GM21381 (cell line): ENCODE measurements at regions not wholly inside any gene's neighbourhood (a gene's known extent, or its start where the extent isn't known, plus 50 kb on each side); places are given as distances from the start of the nearest gene placed in this dataset.

ENCODE experiments used
- ATAC-seq: cut with Tn5 transposase; IDR thresholded peaks from one replicate; pipeline ENCODE4 v1.9.1; 2021; ENCODE audit warnings: mild to moderate bottlenecking, moderate library complexity; ENCODE audit not compliant: unreplicated experiment

DNA sequence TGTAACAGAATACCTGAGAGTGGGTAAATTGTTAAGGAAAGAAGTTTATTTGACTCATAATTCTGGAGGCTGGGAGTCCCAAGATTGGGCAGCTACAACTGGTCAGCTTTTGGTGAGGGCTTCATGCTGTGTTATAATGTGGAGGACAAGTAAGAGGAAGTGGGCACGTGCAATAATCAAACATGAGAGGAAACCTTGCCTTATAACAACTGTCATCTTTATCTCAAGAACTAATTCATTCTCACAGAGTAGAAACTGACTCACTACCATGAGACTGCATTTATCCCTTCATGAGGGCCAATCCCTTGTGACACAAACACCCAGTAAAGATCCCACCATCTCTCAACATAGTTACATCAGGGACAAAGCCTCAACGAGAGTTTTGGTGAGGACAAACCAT, 318.1 kb upstream of the NT5C1B start:
- no peak for ATAC-seq

DNA sequence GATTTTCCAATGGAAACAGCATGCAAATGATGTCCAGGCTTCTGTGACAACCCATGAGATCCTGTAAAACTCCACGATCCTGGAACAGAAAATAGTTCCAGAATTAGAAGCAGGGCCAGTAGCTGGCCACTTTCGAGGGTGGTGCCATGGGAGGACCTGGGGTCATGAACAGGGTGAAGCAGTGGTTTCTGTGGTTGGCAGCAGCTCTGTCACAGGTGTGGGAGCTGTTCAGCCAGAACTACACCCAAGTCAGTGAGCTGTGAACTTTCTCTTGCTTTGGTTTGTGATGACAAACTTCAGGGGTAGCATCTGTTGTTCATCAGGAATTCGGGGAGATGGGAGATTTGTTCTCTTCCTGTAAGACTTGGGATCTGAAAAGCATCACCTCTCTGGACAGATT, 314.4 kb upstream of the NT5C1B start:
- peak; percentile 99 for ATAC-seq

GRCh38 chr2:18901242-18901641, 311.9 kb upstream of the NT5C1B start:
- no peak for ATAC-seq

DNA sequence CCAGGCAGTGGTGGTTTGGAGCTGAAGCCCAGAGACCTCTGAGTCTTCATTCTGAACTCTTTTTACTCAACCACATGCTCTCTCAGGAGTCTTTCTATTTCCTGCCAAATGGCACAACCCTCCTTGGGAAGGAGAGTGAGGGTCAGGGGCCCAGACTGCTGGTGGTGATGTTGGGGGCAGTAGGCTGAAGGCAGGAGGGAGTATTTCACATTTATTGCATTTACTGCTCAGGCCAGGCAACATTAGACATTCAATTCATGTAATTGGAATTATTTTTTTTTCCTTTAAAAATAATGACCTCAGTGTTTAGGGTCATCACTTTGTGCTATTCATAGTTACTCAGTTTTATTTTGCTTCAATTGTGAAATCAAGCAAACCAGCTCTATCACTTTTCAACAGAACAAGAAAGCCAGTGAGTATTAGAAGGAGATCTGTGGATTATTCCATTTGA, 311.3 kb upstream of the NT5C1B start:
- ATAC-seq: no peak

GRCh38 chr2:18899725-18900124, 310.4 kb upstream of the NT5C1B start:
- no peak for ATAC-seq

- ATAC-seq: no peak
Observed at GRCh38 chr2:18898271-18898670, 308.9 kb upstream of the NT5C1B start.

GRCh38 chr2:18896125-18896764, 306.9 kb upstream of the NT5C1B start:
- no peak for ATAC-seq

DNA sequence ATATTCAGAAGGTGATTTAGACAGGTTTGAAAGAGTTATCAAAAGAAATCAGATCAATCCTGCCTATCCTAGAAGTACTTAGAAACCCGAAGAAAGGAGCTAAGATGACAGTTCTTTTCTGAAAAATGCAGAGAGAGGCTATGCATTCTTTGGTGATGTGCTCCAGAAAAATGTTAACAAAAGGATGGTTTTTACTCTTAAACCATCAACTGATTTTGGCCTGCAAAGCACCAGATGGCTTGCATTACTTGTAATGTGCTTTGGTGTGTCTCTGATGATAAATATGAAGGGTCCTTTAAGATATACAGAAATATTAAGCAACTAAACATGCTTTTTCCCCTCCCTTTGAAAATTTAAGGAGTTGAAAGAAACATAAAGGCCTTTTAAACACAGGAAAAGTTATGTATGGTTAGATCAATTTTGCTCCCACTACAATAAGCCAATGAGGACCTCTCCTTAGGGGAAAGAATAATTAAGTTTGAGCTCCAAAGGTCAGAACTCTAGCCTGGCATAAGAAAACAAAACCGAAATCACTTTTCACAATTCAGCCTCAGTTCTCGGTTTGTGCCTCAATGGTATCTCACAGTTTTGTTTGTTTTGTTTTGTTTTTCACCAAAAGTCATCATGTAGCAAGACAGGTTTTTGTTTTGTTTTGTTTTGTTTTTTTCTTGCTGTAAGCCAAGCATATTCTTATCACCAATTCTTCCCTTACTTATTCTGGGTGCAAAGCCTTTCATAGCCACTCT, 302.4 kb upstream of the NT5C1B start:
- no peak for ATAC-seq

GRCh38 chr2:18889565-18890332, 300.4 kb upstream of the NT5C1B start:
- ATAC-seq: no peak

- no peak for ATAC-seq
Observed at GRCh38 chr2:18885457-18885856, 296.1 kb upstream of the NT5C1B start.

- no peak for ATAC-seq
Observed at GRCh38 chr2:18883616-18884456, 294.5 kb upstream of the NT5C1B start.

DNA sequence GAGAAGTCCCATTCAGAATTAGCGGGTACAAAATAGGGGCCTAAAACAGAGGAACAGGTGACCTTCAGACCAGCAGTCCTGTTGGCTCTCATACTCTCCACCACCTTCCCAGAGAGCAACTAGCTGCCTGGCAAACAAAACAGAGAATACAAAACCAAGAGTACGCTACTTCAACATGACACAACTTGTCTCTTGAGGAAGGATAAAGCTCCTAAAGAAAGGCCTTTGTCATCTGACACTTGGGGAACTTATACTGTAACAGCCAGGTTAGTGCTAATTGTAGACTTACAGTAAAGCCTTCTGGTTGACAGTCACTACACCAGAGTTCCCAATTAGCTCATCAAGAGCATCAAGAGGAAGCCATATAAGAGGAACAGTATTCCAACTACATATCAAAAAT, 282.1 kb upstream of the NT5C1B start:
- ATAC-seq: no peak

- ATAC-seq: no peak
Observed at GRCh38 chr2:18870307-18870706, 280.9 kb upstream of the NT5C1B start.

DNA sequence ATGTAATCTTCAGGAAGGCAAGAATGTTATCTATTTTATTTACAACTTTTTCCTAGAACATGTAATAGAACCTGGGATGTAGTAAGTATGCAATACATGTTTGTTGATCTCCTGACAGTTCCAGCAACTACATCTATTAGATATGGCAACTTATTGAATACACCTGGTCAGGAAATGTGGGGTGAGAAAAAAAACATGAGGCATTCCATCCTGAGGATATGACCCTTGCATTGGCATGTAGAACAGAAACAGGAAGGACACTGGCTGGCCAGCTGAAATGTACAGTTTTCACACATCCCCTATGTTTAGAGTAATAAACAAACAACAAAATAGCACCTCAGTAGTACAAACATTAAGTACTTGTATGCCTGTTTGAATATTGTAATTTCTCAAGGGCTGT, 272.6 kb upstream of the NT5C1B start:
- ATAC-seq: no peak

DNA sequence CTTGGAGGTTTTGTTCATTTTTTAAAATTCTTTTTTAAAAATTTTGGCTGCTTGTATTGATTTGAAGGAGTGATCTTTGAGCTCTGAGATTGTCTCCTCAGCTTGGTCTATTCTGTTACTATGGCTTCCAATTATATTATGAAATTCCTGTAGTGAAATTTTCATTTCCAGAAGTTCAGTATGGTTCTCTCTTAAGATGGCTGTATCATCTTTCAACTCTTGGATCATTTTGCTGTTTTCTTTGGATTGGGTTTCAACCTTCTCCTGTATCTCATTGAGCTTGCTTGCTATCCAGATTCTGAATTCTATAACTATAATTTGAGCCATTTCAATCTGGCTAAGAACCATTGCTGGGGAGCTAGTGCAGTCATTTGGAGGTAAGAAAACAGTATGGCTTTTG, 270.8 kb upstream of the NT5C1B start:
- ATAC-seq: no peak

DNA sequence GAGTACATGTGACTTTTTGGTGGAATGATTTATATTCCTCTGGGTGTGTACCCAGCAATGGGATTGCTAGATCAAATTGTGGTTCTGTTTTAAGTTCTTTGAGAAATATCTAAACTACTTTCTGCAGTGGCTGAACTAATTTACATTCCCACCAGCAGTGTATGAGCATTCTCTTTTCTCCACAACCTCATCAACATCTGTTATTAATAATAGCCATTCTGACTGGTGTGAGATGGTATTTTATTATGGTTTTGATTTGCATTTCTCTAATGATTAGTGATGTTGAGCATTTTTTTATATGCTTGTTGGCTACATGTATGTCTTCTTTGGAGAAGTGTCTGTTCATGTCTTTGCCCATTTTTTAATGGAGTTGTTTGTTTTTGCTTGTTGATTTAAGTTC, 267.4 kb upstream of the NT5C1B start:
- ATAC-seq: no peak

DNA sequence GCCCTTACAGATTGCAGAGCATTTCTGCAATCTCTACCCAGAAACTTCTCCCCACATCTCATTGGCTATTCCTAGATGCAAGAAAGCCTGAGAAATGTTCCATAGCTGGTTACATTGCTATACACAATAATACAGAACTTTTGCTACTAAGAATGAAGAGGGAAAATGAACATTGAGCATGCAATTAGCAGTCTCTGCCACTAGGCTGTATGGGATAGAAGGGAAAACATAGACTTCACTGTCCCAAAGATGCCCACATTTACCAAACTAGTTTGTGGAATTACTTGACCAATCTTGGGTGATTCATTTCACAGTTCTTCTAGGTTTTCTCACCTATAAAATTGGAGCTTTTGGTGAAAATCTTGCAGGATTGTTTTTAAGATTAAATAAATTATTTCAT, 265.7 kb upstream of the NT5C1B start:
- no peak for ATAC-seq

GRCh38 chr2:18849841-18850578, 260.6 kb upstream of the NT5C1B start:
- ATAC-seq: peak; percentile 81

DNA sequence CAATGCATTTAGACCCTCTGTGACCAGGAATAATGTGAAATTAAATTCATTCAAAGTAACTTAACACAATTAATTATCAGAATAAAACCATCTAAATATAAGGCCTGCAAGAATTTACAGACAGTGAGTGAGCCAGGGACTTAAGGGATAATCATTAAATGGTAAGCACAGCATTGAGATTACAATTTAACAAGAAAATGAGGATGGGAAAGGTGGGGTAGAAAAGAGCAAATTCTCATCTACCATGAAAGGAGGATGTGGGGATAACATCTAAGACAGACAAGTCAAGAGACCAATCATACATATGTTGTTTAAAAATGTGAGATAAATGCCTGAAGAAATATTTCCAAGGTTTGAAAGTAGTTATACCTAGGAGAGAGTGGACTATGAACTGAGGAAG, 259.3 kb upstream of the NT5C1B start:
- ATAC-seq: no peak

GRCh38 chr2:18845854-18846445, 256.6 kb upstream of the NT5C1B start:
- no peak for ATAC-seq
